ENCODE measurements at regions not wholly inside any gene's neighbourhood (a gene's known extent, or its start where the extent isn't known, plus 50 kb on each side); places are given as distances from the start of the nearest gene placed in this dataset.
A peak's percentile ranks its signal among the peaks of the same experiment; 100 is the strongest.
"Not testable (repeated sequence)": the region's sequence is repeated elsewhere in the genome, so short reads cannot be mapped to it uniquely, and the experiment has no call there.

- no TSS peak for BruUV-seq (replicated peaks)
- Mint-ChIP-seq H3K27me3 (ENCODE audit: insufficient read depth, unreplicated experiment) (peaks cover 65% of the 10 kb centered on the region), H3K27ac (ENCODE audit: low read depth, unreplicated experiment) (no peak overlapping the region), H3K4me1 (ENCODE audit: insufficient read depth, unreplicated experiment) (no peaks in the 10 kb centered on the region), H3K36me3 (ENCODE audit: insufficient read depth, unreplicated experiment) (no peaks in the 10 kb centered on the region), H3K4me3 (ENCODE audit: unreplicated experiment) (no peak overlapping the region), H3K9me3 (ENCODE audit: unreplicated experiment) (no peaks in the 10 kb centered on the region)
- POLR2A ChIA-PET: no interaction called here
- intact Hi-C loops (cut with micrococcal nuclease): no loop called here
- no peak for DNase-seq (ENCODE audit: unreplicated experiment)
- TF ChIP-seq, protein P1, sequence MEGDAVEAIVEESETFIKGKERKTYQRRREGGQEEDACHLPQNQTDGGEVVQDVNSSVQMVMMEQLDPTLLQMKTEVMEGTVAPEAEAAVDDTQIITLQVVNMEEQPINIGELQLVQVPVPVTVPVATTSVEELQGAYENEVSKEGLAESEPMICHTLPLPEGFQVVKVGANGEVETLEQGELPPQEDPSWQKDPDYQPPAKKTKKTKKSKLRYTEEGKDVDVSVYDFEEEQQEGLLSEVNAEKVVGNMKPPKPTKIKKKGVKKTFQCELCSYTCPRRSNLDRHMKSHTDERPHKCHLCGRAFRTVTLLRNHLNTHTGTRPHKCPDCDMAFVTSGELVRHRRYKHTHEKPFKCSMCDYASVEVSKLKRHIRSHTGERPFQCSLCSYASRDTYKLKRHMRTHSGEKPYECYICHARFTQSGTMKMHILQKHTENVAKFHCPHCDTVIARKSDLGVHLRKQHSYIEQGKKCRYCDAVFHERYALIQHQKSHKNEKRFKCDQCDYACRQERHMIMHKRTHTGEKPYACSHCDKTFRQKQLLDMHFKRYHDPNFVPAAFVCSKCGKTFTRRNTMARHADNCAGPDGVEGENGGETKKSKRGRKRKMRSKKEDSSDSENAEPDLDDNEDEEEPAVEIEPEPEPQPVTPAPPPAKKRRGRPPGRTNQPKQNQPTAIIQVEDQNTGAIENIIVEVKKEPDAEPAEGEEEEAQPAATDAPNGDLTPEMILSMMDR (IDR thresholded peaks at IDR 0.05; ENCODE audit: unreplicated experiment): no peak
- CTCF ChIA-PET: interaction anchor here (1.0 to 3.1 kb wide), 5 partner anchors 7 to 346 kb away, joined by 3 to 23 read pairs (median 5); no protein-coding TSS in a partner anchor
Measured at GRCh38 chr11:60610702-60611101, 88.7 kb upstream of the MS4A8 start.

- no peaks in the 10 kb centered on the region for H3K9me3 Mint-ChIP-seq (ENCODE audit: unreplicated experiment)
- CTCF ChIA-PET: no interaction called here
- H3K27me3 Mint-ChIP-seq (ENCODE audit: insufficient read depth, unreplicated experiment): peaks cover 29% of the 10 kb centered on the region
- DNase-seq (ENCODE audit: unreplicated experiment): no peak
- no peaks in the 10 kb centered on the region for H3K4me1 Mint-ChIP-seq (ENCODE audit: insufficient read depth, unreplicated experiment)
- H3K36me3 Mint-ChIP-seq (ENCODE audit: insufficient read depth, unreplicated experiment): no peaks in the 10 kb centered on the region
- no TSS peak for BruUV-seq (replicated peaks)
- intact Hi-C loops (cut with micrococcal nuclease): no loop called here
- TF ChIP-seq, protein P1 (IDR thresholded peaks at IDR 0.05; ENCODE audit: unreplicated experiment): no peak
- no peak overlapping the region for H3K4me3 Mint-ChIP-seq (ENCODE audit: unreplicated experiment)
- POLR2A ChIA-PET: no interaction called here
- no peak overlapping the region for H3K27ac Mint-ChIP-seq (ENCODE audit: low read depth, unreplicated experiment)
Measured at GRCh38 chr11:60615497-60615896, 83.9 kb upstream of the MS4A8 start.

DNA sequence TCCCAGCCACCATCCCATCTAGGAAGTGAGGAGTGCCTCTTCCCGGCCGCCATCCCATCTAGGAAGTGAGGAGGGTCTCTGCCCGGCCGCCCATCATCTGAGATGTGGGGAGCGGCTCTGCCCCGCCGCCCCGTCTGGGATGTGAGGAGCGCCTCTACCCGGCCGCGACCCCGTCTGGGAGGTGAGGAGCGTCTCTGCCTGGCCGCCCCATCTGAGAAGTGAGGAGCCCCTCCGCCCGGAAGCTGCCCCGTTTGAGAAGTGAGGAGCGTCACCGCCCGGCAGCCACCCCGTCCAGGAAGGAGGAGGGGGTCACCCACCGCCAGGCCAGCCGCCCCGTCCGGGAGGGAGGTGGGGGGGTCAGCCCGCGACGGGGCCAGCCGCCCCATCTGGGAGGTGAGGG is 77.5 kb upstream of the MS4A8 start:
- H3K27ac Mint-ChIP-seq (ENCODE audit: low read depth, unreplicated experiment); BruUV-seq (replicated peaks); POLR2A ChIA-PET; CTCF ChIA-PET; intact Hi-C loops (cut with micrococcal nuclease); DNase-seq (ENCODE audit: unreplicated experiment); H3K4me1 Mint-ChIP-seq (ENCODE audit: insufficient read depth, unreplicated experiment); H3K36me3 Mint-ChIP-seq (ENCODE audit: insufficient read depth, unreplicated experiment); H3K4me3 Mint-ChIP-seq (ENCODE audit: unreplicated experiment): not testable (repeated sequence)
- Mint-ChIP-seq H3K9me3 (ENCODE audit: unreplicated experiment) (peaks cover 14% of the 10 kb centered on the region), H3K27me3 (ENCODE audit: insufficient read depth, unreplicated experiment) (peaks cover 11% of the 10 kb centered on the region)

- BruUV-seq (replicated peaks); POLR2A ChIA-PET; H3K27ac Mint-ChIP-seq (ENCODE audit: low read depth, unreplicated experiment); CTCF ChIA-PET; DNase-seq (ENCODE audit: unreplicated experiment); intact Hi-C loops (cut with micrococcal nuclease); H3K4me3 Mint-ChIP-seq (ENCODE audit: unreplicated experiment); H3K4me1 Mint-ChIP-seq (ENCODE audit: insufficient read depth, unreplicated experiment); H3K36me3 Mint-ChIP-seq (ENCODE audit: insufficient read depth, unreplicated experiment): not testable (repeated sequence)
- Mint-ChIP-seq H3K9me3 (ENCODE audit: unreplicated experiment) (peaks cover 14% of the 10 kb centered on the region), H3K27me3 (ENCODE audit: insufficient read depth, unreplicated experiment) (peaks cover 11% of the 10 kb centered on the region)
Measured at GRCh38 chr11:60622776-60623175, 76.6 kb upstream of the MS4A8 start.

DNA sequence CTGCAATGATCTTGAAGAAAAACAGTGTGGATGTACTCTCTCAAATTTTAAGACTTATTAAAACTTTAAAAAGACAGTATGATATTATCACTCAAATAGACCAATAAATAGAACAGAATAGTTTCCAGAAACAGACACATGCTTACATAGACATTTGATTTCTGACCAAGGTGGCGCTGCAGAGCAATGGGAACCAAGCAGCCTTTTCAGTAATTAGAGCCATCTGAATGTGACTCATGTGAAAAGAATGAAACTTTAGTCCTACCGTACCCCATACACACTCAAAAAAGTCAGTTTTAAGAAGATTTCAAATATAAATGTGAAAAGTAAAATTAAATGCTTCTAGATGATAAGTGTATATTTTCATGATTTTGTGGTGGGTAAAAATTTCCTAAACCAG is 74.2 kb upstream of the MS4A8 start:
- intact Hi-C loops (cut with micrococcal nuclease): no loop called here
- H3K9me3 Mint-ChIP-seq (ENCODE audit: unreplicated experiment): peaks cover 14% of the 10 kb centered on the region
- ChIA-PET CTCF (interaction anchor here (0.7 to 1.0 kb wide), 2 partner anchors 9 to 16 kb away, joined by 3 to 4 read pairs; no protein-coding TSS in a partner anchor), POLR2A (no interaction called here)
- TF ChIP-seq, protein P1 (IDR thresholded peaks at IDR 0.05; ENCODE audit: unreplicated experiment): peak; percentile 15
- H3K4me1 Mint-ChIP-seq (ENCODE audit: insufficient read depth, unreplicated experiment): no peaks in the 10 kb centered on the region
- no peaks in the 10 kb centered on the region for H3K36me3 Mint-ChIP-seq (ENCODE audit: insufficient read depth, unreplicated experiment)
- H3K27me3 Mint-ChIP-seq (ENCODE audit: insufficient read depth, unreplicated experiment): peaks cover 11% of the 10 kb centered on the region
- H3K4me3 Mint-ChIP-seq (ENCODE audit: unreplicated experiment): no peak overlapping the region
- peak; percentile 72 for DNase-seq (ENCODE audit: unreplicated experiment)
- BruUV-seq (replicated peaks): no TSS peak
- no peak overlapping the region for H3K27ac Mint-ChIP-seq (ENCODE audit: low read depth, unreplicated experiment)

Data from MCF 10A (cell line).